CD14-positive monocyte (primary cell): ENCODE measurements at regions not wholly inside any gene's neighbourhood (a gene's known extent, or its start where the extent isn't known, plus 50 kb on each side); places are given as distances from the start of the nearest gene placed in this dataset.

Experiments
- DNase-seq, 3 donors: peaks; one replicate each; pipeline ENCODE4 v3.0.0-alpha.2; 2011 to 2022
- H2AFZ ChIP-seq: 2 replicates; pipeline ENCODE4 v1.6.0; 2012; ENCODE audit warnings: mild to moderate bottlenecking, low read depth, low read length, inconsistent platforms; ENCODE audit not compliant: insufficient read depth, poor library complexity, severe bottlenecking
- H3K27ac ChIP-seq, 2 donors: 1 replicate in 1 of 2; 2 replicates in 1 of 2; pipeline ENCODE4 v1.5.1; 2012 to 2013; ENCODE audit warnings: low read length in 2 of 2, control low read depth in 1 of 2, inconsistent platforms in 1 of 2, low read depth in 1 of 2, mild to moderate bottlenecking in 1 of 2
- H3K27me3 ChIP-seq, 2 donors: one replicate each; pipeline versions ENCODE4 v1.6.0 to v1.6.1; 2011 to 2013; ENCODE audit warnings: low read length in 2 of 2; ENCODE audit not compliant: control insufficient read depth in 2 of 2, insufficient read depth in 2 of 2
- H3K36me3 ChIP-seq, 2 donors: replicated peaks in 1 of 2; 1 replicate in 1 of 2; 2 replicates in 1 of 2; pipeline versions ENCODE4 v1.5.1 to v1.6.1; 2012 to 2013; ENCODE audit warnings: low read length in 2 of 2, control low read depth in 1 of 2, inconsistent platforms in 1 of 2, mild to moderate bottlenecking in 1 of 2; ENCODE audit not compliant: insufficient read depth in 2 of 2, control insufficient read depth in 1 of 2
- H3K4me1 ChIP-seq, 2 donors: 1 replicate in 1 of 2; 2 replicates in 1 of 2; pipeline versions ENCODE4 v1.5.1 to v1.6.1; 2012 to 2013; ENCODE audit warnings: low read length in 2 of 2, control low read depth in 1 of 2, inconsistent platforms in 1 of 2, mild to moderate bottlenecking in 1 of 2, moderate library complexity in 1 of 2; ENCODE audit not compliant: insufficient read depth in 2 of 2, control insufficient read depth in 1 of 2
- H3K4me2 ChIP-seq: replicated peaks from 2 replicates; pipeline ENCODE3; 2012; ENCODE audit warnings: low read length, moderate library complexity, mild to moderate bottlenecking; ENCODE audit not compliant: poor library complexity, severe bottlenecking; ENCODE audit errors: extremely low read depth
- H3K4me3 ChIP-seq, 3 experiments: fragments of 200-600 bp in 1 of 3; sonication (generic) in 1 of 3; replicated peaks in 1 of 3; 1 replicate in 2 of 3; 2 replicates in 1 of 3; pipeline ENCODE4 v1.5.1; 2011 to 2013; ENCODE audit warnings: low read length in 3 of 3, mild to moderate bottlenecking in 3 of 3, control low read depth in 2 of 3, low read depth in 2 of 3, inconsistent platforms in 1 of 3, moderate library complexity in 1 of 3
- H3K79me2 ChIP-seq: 2 replicates; pipeline ENCODE4 v1.6.0; 2012; ENCODE audit warnings: mild to moderate bottlenecking, control low read depth, inconsistent platforms, low read length, moderate library complexity; ENCODE audit not compliant: insufficient read depth
- H3K9ac ChIP-seq: 2 replicates; pipeline ENCODE4 v1.6.0; 2017; ENCODE audit warnings: low read length, mild to moderate bottlenecking; ENCODE audit not compliant: insufficient read depth, poor library complexity, severe bottlenecking
- H3K9me3 ChIP-seq, 2 donors: replicated peaks in 1 of 2; 1 replicate in 1 of 2; 2 replicates in 1 of 2; pipeline versions ENCODE4 v1.5.1 to v1.6.1; 2012 to 2013; ENCODE audit warnings: low read length in 2 of 2, control low read depth in 1 of 2; ENCODE audit not compliant: control insufficient read depth in 1 of 2, insufficient read depth in 1 of 2
- H4K20me1 ChIP-seq: 2 replicates; pipeline ENCODE4 v1.6.0; 2012; ENCODE audit warnings: mild to moderate bottlenecking, low read length, control low read depth, moderate library complexity; ENCODE audit not compliant: insufficient read depth
- H3K27ac Mint-ChIP-seq, 7 donors: one replicate each; pipeline ENCODE4 v1.8.0; 2020; ENCODE audit warnings: mild to moderate bottlenecking in 7 of 7, mixed read lengths in 7 of 7, moderate library complexity in 6 of 7, inconsistent platforms in 2 of 7
- H3K27me3 Mint-ChIP-seq, 3 donors: one replicate each; pipeline ENCODE4 v1.8.0; 2021 to 2022; ENCODE audit warnings: low read depth in 3 of 3, mild to moderate bottlenecking in 3 of 3, mixed read lengths in 3 of 3, moderate library complexity in 3 of 3, inconsistent platforms in 1 of 3
- H3K36me3 Mint-ChIP-seq, 2 donors: one replicate each; pipeline ENCODE4 v1.8.0; 2020; ENCODE audit warnings: mixed read lengths in 2 of 2, inconsistent platforms in 1 of 2, mild to moderate bottlenecking in 1 of 2
- H3K4me1 Mint-ChIP-seq: one replicate; pipeline ENCODE4 v1.8.0; 2020; ENCODE audit warnings: mild to moderate bottlenecking, mixed read lengths
- H3K4me3 Mint-ChIP-seq, 2 donors: one replicate each; pipeline ENCODE4 v1.8.0; 2020; ENCODE audit warnings: mild to moderate bottlenecking in 2 of 2, mixed read lengths in 2 of 2, moderate library complexity in 1 of 2
- H3K9me3 Mint-ChIP-seq, 7 donors: one replicate each; pipeline ENCODE4 v1.8.0; 2020 to 2022; ENCODE audit warnings: mixed read lengths in 7 of 7, mild to moderate bottlenecking in 6 of 7, moderate library complexity in 6 of 7, inconsistent platforms in 2 of 7
- CTCF ChIP-seq: fragments of 200-600 bp; IDR thresholded peaks from one replicate; pipeline ENCODE4 v1.8.0; 2022; ENCODE audit warnings: antibody characterized with exemption, mild to moderate bottlenecking
- WGBS: methylation state at CpG from one replicate; pipeline ENCODE4 v1.1.5; 2013; ENCODE audit warnings: missing lambda C conversion rate; ENCODE audit not compliant: insufficient coverage; 5-methylcytosine and 5-hydroxymethylcytosine counted together
- intact Hi-C, 2 donors: fragments of 100-400 bp; cut with micrococcal nuclease; formaldehyde crosslinking; loops; one replicate each; pipeline versions ENCODE4 v1.15.0 to v1.15.1; 2023

GRCh38 chr7:13062631-13063030, 375.2 kb downstream of the ARL4A start:
- Histone ChIP-seq H3K27ac (no peak overlapping the region), H3K9me3 (no peaks in the 10 kb centered on the region), H3K9ac (no peak overlapping the region), H4K20me1 (no peaks in the 10 kb centered on the region), H3K36me3 (no peaks in the 10 kb centered on the region), H3K4me2 (no peak overlapping the region), H3K79me2 (no peaks in the 10 kb centered on the region), H2AFZ (no peak overlapping the region), H3K27me3 (no peaks in the 10 kb centered on the region), H3K4me1 (peaks cover 5 to 10% of the 10 kb centered on the region in 2 donors), H3K4me3 (no peak overlapping the region)
- no peaks in the 10 kb centered on the region for H3K36me3 Mint-ChIP-seq
- H3K27ac Mint-ChIP-seq = no peak overlapping the region
- 100% methylated on average over 3 of the region's 4 CpGs for WGBS
- H3K4me3 Mint-ChIP-seq = no peak overlapping the region
- no peak for TF ChIP-seq CTCF
- H3K4me1 Mint-ChIP-seq = peaks cover 11% of the 10 kb centered on the region
- intact Hi-C loops = no loop called here
- peaks cover 0 to 3% (median 0%) of the 10 kb centered on the region in 7 donors for H3K9me3 Mint-ChIP-seq
- peaks cover 0 to 2% (median 0%) of the 10 kb centered on the region in 3 donors for H3K27me3 Mint-ChIP-seq
- no peak for DNase-seq

DNA sequence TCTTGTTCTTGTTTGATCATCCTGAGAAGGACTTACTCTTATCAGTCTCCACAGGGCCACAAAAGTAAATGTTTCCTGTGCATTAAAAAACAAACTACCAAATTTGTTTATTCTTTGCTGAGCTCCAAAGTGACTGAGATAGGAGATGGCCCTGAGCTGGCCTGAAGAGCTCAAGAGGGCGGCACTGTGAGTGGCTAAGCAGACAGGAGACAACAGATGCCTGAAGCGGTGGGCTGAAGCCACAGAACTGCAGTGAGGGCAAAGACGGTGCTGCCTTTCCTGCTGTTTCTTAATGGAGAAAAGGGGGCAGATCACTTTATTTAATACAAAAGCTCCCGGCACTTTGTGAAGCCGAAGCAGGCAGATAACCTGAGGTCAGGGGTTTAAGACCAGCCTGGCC, 379.6 kb downstream of the ARL4A start:
- Histone ChIP-seq H2AFZ (no peak overlapping the region), H4K20me1 (no peaks in the 10 kb centered on the region), H3K36me3 (no peaks in the 10 kb centered on the region), H3K4me1 (no peaks in the 10 kb centered on the region), H3K9me3 (no peaks in the 10 kb centered on the region), H3K79me2 (no peaks in the 10 kb centered on the region), H3K4me3 (no peak overlapping the region), H3K27me3 (no peaks in the 10 kb centered on the region), H3K9ac (no peak overlapping the region), H3K4me2 (no peak overlapping the region), H3K27ac (no peak overlapping the region)
- DNase-seq = no peak
- 91% methylated on average over 1 of the region's 5 CpGs for WGBS
- Mint-ChIP-seq H3K36me3 (no peaks in the 10 kb centered on the region), H3K27me3 (peaks cover 0 to 2% (median 0%) of the 10 kb centered on the region in 3 donors), H3K4me1 (no peaks in the 10 kb centered on the region), H3K9me3 (peaks cover 0 to 2% (median 0%) of the 10 kb centered on the region in 7 donors), H3K4me3 (no peak overlapping the region), H3K27ac (no peak overlapping the region)
- no peak for TF ChIP-seq CTCF
- intact Hi-C loops = no loop called here
